OCI-LY1 (cell line): ENCODE measurements at regions not wholly inside any gene's neighbourhood (a gene's known extent, or its start where the extent isn't known, plus 50 kb on each side); places are given as distances from the start of the nearest gene placed in this dataset.

Source experiments
- H2AFZ ChIP-seq: fragments of 200-600 bp; sonication (generic), shearing (Covaris generic); 2 replicates; pipeline ENCODE4 v1.6.0; 2014; ENCODE audit warnings: antibody characterized with exemption, mild to moderate bottlenecking, low read length
- H3F3A ChIP-seq: fragments of 200-600 bp; sonication (generic), shearing (Covaris generic); 2 replicates; pipeline ENCODE4 v1.6.0; 2014; ENCODE audit warnings: mild to moderate bottlenecking, antibody characterized with exemption, low read length, moderate library complexity; ENCODE audit not compliant: insufficient read depth
- H3K27ac ChIP-seq: fragments of 200-600 bp; sonication (generic); 2 replicates; pipeline ENCODE4 v1.5.1; 2014; ENCODE audit warnings: low read length, mixed run types, mild to moderate bottlenecking, low read depth; ENCODE audit not compliant: poor library complexity, severe bottlenecking
- H3K27me3 ChIP-seq: fragments of 200-600 bp; sonication (generic); 2 replicates; pipeline ENCODE4 v1.6.0; 2014; ENCODE audit warnings: antibody characterized with exemption, mild to moderate bottlenecking, low read length, moderate library complexity; ENCODE audit not compliant: insufficient read depth
- H3K36me3 ChIP-seq: fragments of 200-600 bp; sonication (generic); 2 replicates; pipeline ENCODE4 v1.6.1; 2014; ENCODE audit warnings: mild to moderate bottlenecking, antibody characterized with exemption, low read length, moderate library complexity, mixed read lengths; ENCODE audit not compliant: insufficient read depth
- H3K4me1 ChIP-seq: fragments of 200-600 bp; sonication (generic); 2 replicates; pipeline ENCODE4 v1.5.1; 2014; ENCODE audit warnings: mild to moderate bottlenecking, low read length, moderate library complexity; ENCODE audit not compliant: insufficient read depth, severe bottlenecking
- H3K4me2 ChIP-seq: fragments of 200-600 bp; sonication (generic), shearing (Covaris generic); 2 replicates; pipeline ENCODE4 v1.6.1; 2014; ENCODE audit warnings: low read length
- H3K4me3 ChIP-seq: fragments of 200-600 bp; sonication (generic); 2 replicates; pipeline ENCODE4 v1.5.1; 2014; ENCODE audit warnings: low read length, low read depth, mild to moderate bottlenecking, mixed read lengths; ENCODE audit not compliant: poor library complexity, severe bottlenecking
- H3K79me2 ChIP-seq: fragments of 200-600 bp; shearing (Covaris generic); 2 replicates; pipeline ENCODE4 v1.6.1; 2016; ENCODE audit warnings: mixed run types, low read length, mixed read lengths; ENCODE audit not compliant: insufficient read depth
- H3K9ac ChIP-seq: fragments of 200-600 bp; sonication (generic), shearing (Covaris generic); 2 replicates; pipeline ENCODE4 v1.6.1; 2014; ENCODE audit warnings: mild to moderate bottlenecking, low read length, mixed read lengths
- H3K9me2 ChIP-seq: fragments of 200-600 bp; sonication (generic), shearing (Covaris generic); 2 replicates; pipeline ENCODE4 v1.6.1; 2014; ENCODE audit warnings: low read depth, mild to moderate bottlenecking, low read length, mixed read lengths
- H3K9me3 ChIP-seq: fragments of 200-600 bp; shearing (Covaris generic); 2 replicates; pipeline ENCODE4 v1.6.1; 2014; ENCODE audit warnings: low read length, mixed read lengths
- H4K20me1 ChIP-seq: fragments of 200-600 bp; sonication (generic), shearing (Covaris generic); 2 replicates; pipeline ENCODE4 v1.6.0; 2016; ENCODE audit warnings: mild to moderate bottlenecking, low read length; ENCODE audit not compliant: insufficient read depth
- EZH2 ChIP-seq: fragments of 200-600 bp; sonication (generic), shearing (Covaris generic); IDR thresholded peaks from 2 replicates; pipeline ENCODE4 v1.8.0; 2017; ENCODE audit warnings: borderline replicate concordance, mixed run types, mild to moderate bottlenecking, antibody characterized with exemption, low read length, moderate library complexity, mixed read lengths
- TF ChIP-seq, protein P1 (sequence below): fragments of 200-600 bp; sonication (generic), shearing (Covaris generic); IDR thresholded peaks from 2 replicates; pipeline ENCODE4 v1.5.1; 2017; ENCODE audit warnings: mild to moderate bottlenecking, antibody characterized with exemption, low read length, moderate library complexity, mixed read lengths

DNA sequence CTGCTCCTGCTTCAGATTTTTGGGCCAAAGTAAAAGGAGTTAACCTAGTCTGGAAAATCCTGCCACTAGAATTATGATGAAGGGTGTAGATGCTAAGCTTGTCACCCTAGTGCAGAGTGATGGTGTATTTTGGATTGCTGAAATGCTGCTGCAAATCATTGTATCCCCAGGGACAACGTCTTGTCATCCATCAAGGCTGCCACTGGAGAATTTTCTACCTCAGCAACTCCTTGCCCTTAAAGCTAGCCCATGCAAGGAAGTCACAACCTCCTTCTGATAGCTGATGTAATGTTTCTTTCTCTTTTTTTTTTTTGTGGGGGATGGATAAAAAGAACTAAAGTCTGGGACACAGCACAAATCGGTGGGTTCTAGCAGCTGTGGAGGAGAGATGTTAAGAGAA lies 139.4 kb upstream of the FRMD6 start:
- Histone ChIP-seq H3K9ac (no peak overlapping the region), H3K9me2 (no peaks in the 10 kb centered on the region), H2AFZ (no peak overlapping the region), H3K4me3 (no peak overlapping the region), H3K27me3 (no peaks in the 10 kb centered on the region), H3F3A (no peaks in the 10 kb centered on the region), H3K4me1 (no peaks in the 10 kb centered on the region), H4K20me1 (no peaks in the 10 kb centered on the region), H3K4me2 (no peak overlapping the region), H3K79me2 (no peaks in the 10 kb centered on the region), H3K9me3 (no peaks in the 10 kb centered on the region), H3K36me3 (no peaks in the 10 kb centered on the region), H3K27ac (no peak overlapping the region)
- TF ChIP-seq, protein P1, sequence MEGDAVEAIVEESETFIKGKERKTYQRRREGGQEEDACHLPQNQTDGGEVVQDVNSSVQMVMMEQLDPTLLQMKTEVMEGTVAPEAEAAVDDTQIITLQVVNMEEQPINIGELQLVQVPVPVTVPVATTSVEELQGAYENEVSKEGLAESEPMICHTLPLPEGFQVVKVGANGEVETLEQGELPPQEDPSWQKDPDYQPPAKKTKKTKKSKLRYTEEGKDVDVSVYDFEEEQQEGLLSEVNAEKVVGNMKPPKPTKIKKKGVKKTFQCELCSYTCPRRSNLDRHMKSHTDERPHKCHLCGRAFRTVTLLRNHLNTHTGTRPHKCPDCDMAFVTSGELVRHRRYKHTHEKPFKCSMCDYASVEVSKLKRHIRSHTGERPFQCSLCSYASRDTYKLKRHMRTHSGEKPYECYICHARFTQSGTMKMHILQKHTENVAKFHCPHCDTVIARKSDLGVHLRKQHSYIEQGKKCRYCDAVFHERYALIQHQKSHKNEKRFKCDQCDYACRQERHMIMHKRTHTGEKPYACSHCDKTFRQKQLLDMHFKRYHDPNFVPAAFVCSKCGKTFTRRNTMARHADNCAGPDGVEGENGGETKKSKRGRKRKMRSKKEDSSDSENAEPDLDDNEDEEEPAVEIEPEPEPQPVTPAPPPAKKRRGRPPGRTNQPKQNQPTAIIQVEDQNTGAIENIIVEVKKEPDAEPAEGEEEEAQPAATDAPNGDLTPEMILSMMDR: no peak
- no peak for TF ChIP-seq EZH2

DNA sequence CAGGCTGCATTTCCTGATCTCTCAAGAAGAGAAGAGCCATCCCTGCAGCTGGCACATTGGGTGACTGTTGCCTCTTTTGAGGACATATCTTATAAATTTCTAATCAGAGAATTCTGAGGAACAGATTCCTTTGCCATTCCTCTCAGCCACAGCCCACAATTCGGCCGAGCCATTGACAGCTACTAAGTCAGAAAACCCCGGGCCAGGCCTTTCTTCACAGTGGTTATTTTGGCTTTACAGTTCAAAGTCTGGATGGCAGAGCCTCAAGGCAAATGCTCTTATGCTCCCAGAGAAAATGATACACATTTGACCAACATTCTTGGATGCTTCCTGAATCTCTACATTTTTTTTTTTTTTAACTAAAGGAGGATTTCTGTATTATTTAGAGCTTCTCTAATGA lies 138.4 kb upstream of the FRMD6 start:
- no peaks in the 10 kb centered on the region for H3K79me2 ChIP-seq
- no peak overlapping the region for H2AFZ ChIP-seq
- no peaks in the 10 kb centered on the region for H3F3A ChIP-seq
- TF ChIP-seq EZH2: no peak
- TF ChIP-seq, protein P1: no peak
- no peak overlapping the region for H3K9ac ChIP-seq
- H3K27me3 ChIP-seq: no peaks in the 10 kb centered on the region
- no peaks in the 10 kb centered on the region for H3K9me3 ChIP-seq
- no peaks in the 10 kb centered on the region for H3K4me1 ChIP-seq
- no peak overlapping the region for H3K4me2 ChIP-seq
- H3K36me3 ChIP-seq: no peaks in the 10 kb centered on the region
- no peaks in the 10 kb centered on the region for H3K9me2 ChIP-seq
- H3K27ac ChIP-seq: no peak overlapping the region
- no peak overlapping the region for H3K4me3 ChIP-seq
- H4K20me1 ChIP-seq: no peaks in the 10 kb centered on the region

DNA sequence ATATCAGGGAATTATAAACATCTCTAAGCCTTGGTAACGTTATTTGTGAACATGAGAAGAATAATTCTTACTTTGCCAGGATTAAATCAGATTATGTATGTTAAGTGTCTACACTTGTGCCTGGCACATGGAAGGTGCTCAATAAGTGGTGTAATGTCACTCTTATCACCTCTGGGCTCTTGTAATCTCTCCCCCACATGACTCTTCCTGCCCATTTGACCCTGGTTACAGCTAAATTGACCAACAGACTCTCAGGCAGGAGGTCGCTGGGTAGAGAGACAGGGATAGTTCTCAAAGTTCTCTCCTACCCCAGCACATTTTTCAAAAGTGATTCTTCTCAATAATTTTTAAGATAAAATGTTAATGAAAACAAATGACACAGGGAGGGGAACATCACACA lies 137.8 kb upstream of the FRMD6 start:
- H3K4me2 ChIP-seq: no peak overlapping the region
- H3K9me2 ChIP-seq: no peaks in the 10 kb centered on the region
- no peak for TF ChIP-seq EZH2
- TF ChIP-seq, protein P1: no peak
- no peaks in the 10 kb centered on the region for H3F3A ChIP-seq
- H3K9ac ChIP-seq: no peak overlapping the region
- H3K79me2 ChIP-seq: no peaks in the 10 kb centered on the region
- H4K20me1 ChIP-seq: no peaks in the 10 kb centered on the region
- no peaks in the 10 kb centered on the region for H3K27me3 ChIP-seq
- no peak overlapping the region for H3K4me3 ChIP-seq
- no peaks in the 10 kb centered on the region for H3K36me3 ChIP-seq
- H2AFZ ChIP-seq: no peak overlapping the region
- no peaks in the 10 kb centered on the region for H3K4me1 ChIP-seq
- no peak overlapping the region for H3K27ac ChIP-seq
- H3K9me3 ChIP-seq: no peaks in the 10 kb centered on the region
